GM12878 (cell line): ENCODE measurements at regions not wholly inside any gene's neighbourhood (a gene's known extent, or its start where the extent isn't known, plus 50 kb on each side); places are given as distances from the start of the nearest gene placed in this dataset.

Experiments
- ATAC-seq: fragments of 200-7000 bp; cut with Tn5 transposase; 3 replicates; pipeline ENCODE4 v1.9.1; 2020; ENCODE audit warnings: mild to moderate bottlenecking, moderate library complexity
- BruUV-seq: library from RNA; stranded (reverse); fragments of 400-500 nt; replicated peaks from 2 replicates; lab custom pipeline; 2021; lab: Mats Ljungman, UMichigan
- CTCF ChIA-PET: fragments of 300-600 bp; sonication (Branson Sonifier 250); formaldehyde crosslinking; extraction: SDS; loops from one replicate; lab custom pipeline; 2021; ENCODE audit warnings: inconsistent platforms; lab: Yijun Ruan, JAX
- POLR2A ChIA-PET: fragments of 350-600 bp; formaldehyde crosslinking; extraction: SDS; loops from one replicate; lab custom pipeline; 2021; ENCODE audit warnings: inconsistent platforms; lab: Charles Lee
- RAD21 ChIA-PET: fragments of 300-600 bp; sonication (Branson Sonifier 250); formaldehyde crosslinking; loops from one replicate; lab custom pipeline; 2023; ENCODE audit warnings: antibody characterized with exemption; ENCODE audit not compliant: unreplicated experiment; lab: Charles Lee
- SMC1A ChIA-PET: fragments of 300-600 bp; sonication (Branson Sonifier 250); formaldehyde crosslinking; loops from one replicate; lab custom pipeline; 2023; ENCODE audit not compliant: unreplicated experiment, uncharacterized antibody; lab: Charles Lee
- DNase-seq: peaks from one replicate; pipeline ENCODE4 v3.0.0-alpha.2; 2011; ENCODE audit warnings: low read depth, low spot score
- FAIRE-seq: peaks from 3 replicates; lab custom pipeline; 2011; peaks lifted over from hg19 to GRCh38; lab: Jason Lieb, UNC
- H2AFZ ChIP-seq: 2 replicates; pipeline ENCODE4 v1.6.0; 2011; ENCODE audit warnings: low read depth, low read length, control low read depth; ENCODE audit not compliant: control insufficient read depth
- H3K27ac ChIP-seq: 2 replicates; pipeline ENCODE4 v1.5.1; 2011; ENCODE audit warnings: control low read depth; ENCODE audit not compliant: control insufficient read depth, insufficient read depth
- H3K27me3 ChIP-seq, 2 experiments: replicated peaks in 1 of 2; 2 replicates each; pipeline versions ENCODE4 v1.6.0 to v1.6.1; 2011; ENCODE audit warnings: low read length in 1 of 2; ENCODE audit not compliant: control insufficient read depth in 2 of 2, insufficient read depth in 2 of 2
- H3K36me3 ChIP-seq, 2 experiments: 2 replicates each; pipeline ENCODE4 v1.5.1; 2011; ENCODE audit warnings: low read length in 1 of 2; ENCODE audit not compliant: control insufficient read depth in 2 of 2, insufficient read depth in 2 of 2
- H3K4me1 ChIP-seq: 2 replicates; pipeline ENCODE4 v1.6.1; 2011; ENCODE audit warnings: mild to moderate bottlenecking, low read length, moderate library complexity, mixed read lengths; ENCODE audit not compliant: control insufficient read depth, insufficient read depth
- H3K4me2 ChIP-seq: 2 replicates; pipeline ENCODE4 v1.6.0; 2011; ENCODE audit warnings: control low read depth; ENCODE audit not compliant: control insufficient read depth, insufficient read depth
- H3K4me3 ChIP-seq: fragments of 200-600 bp; sonication (generic); 2 replicates; pipeline ENCODE4 v1.5.1; 2016
- H3K79me2 ChIP-seq: 2 replicates; pipeline ENCODE4 v1.6.0; 2011; ENCODE audit warnings: low read length; ENCODE audit not compliant: control insufficient read depth, insufficient read depth
- H3K9ac ChIP-seq: 2 replicates; pipeline ENCODE4 v1.8.0; 2011; ENCODE audit warnings: low read length, control low read depth, mixed read lengths; ENCODE audit not compliant: control insufficient read depth, insufficient read depth
- H3K9me3 ChIP-seq: replicated peaks from 3 replicates; pipeline ENCODE4 v1.5.1; 2011; ENCODE audit warnings: mild to moderate bottlenecking, low read length; ENCODE audit not compliant: control insufficient read depth, insufficient read depth
- H4K20me1 ChIP-seq: 2 replicates; pipeline ENCODE4 v1.6.0; 2011; ENCODE audit not compliant: control insufficient read depth, insufficient read depth
- BCLAF1 ChIP-seq: fragments of 450-650 bp; IDR thresholded peaks from 2 replicates; pipeline ENCODE4 v1.6.1; 2017; ENCODE audit warnings: antibody characterized with exemption, mild to moderate bottlenecking, moderate library complexity
- ETV6 ChIP-seq, 2 experiments: fragments of 450-650 bp in 1 of 2; IDR thresholded peaks in 1 of 2; conservative IDR thresholded peaks in 1 of 2; 2 replicates each; pipeline ENCODE4 v1.6.1; 2014; ENCODE audit warnings: antibody characterized with exemption in 1 of 2, borderline replicate concordance in 1 of 2, low read depth in 1 of 2, mild to moderate bottlenecking in 1 of 2, moderate library complexity in 1 of 2
- FOXK2 ChIP-seq: fragments of 450-650 bp; IDR thresholded peaks from 2 replicates; pipeline ENCODE4 v1.6.1; 2017; ENCODE audit warnings: mild to moderate bottlenecking, moderate library complexity
- HDAC2 ChIP-seq: fragments of 200-600 bp; sonication (generic); IDR thresholded peaks from 2 replicates; pipeline ENCODE4 v1.6.1; 2017
- HSF1 ChIP-seq: fragments of 150-350 bp; IDR thresholded peaks from 2 replicates; pipeline ENCODE4 v1.6.1; 2014; ENCODE audit warnings: mild to moderate bottlenecking, low read depth, low read length
- IRF4 ChIP-seq: IDR thresholded peaks from 2 replicates; pipeline ENCODE4 v1.6.1; 2011; ENCODE audit warnings: low read depth, low read length
- KDM1A ChIP-seq: fragments of 200-600 bp; sonication (generic); IDR thresholded peaks from 2 replicates; pipeline ENCODE4 v1.6.1; 2016; ENCODE audit warnings: borderline replicate concordance
- MAX ChIP-seq: IDR thresholded peaks from 2 replicates; pipeline ENCODE4 v1.6.1; 2012; ENCODE audit warnings: low read depth, low read length, improper control_type of control experiment
- MTA3 ChIP-seq: IDR thresholded peaks from 2 replicates; pipeline ENCODE4 v1.6.1; 2012; ENCODE audit warnings: low read length, inconsistent platforms, borderline replicate concordance
- TARDBP ChIP-seq: IDR thresholded peaks from 2 replicates; pipeline ENCODE4 v1.6.1; 2016; ENCODE audit warnings: borderline replicate concordance
- USF1 ChIP-seq: IDR thresholded peaks from 2 replicates; pipeline ENCODE4 v1.6.1; 2011; ENCODE audit warnings: borderline replicate concordance, low read depth, mild to moderate bottlenecking, moderate library complexity, mixed read lengths, low read length; ENCODE audit not compliant: insufficient read depth; ENCODE audit errors: extremely low read length
- YBX1 ChIP-seq: fragments of 450-650 bp; IDR thresholded peaks from 2 replicates; pipeline ENCODE4 v1.6.1; 2016; ENCODE audit warnings: antibody characterized with exemption
- ZNF207 ChIP-seq: fragments of 450-650 bp; IDR thresholded peaks from 2 replicates; pipeline ENCODE4 v1.6.1; 2014; ENCODE audit warnings: antibody characterized with exemption, mild to moderate bottlenecking, borderline replicate concordance
- WGBS: methylation state at CpG from one replicate; pipeline ENCODE4 v1.1.6; 2016; ENCODE audit warnings: low lambda C conversion rate; ENCODE audit not compliant: insufficient replicate concordance, insufficient coverage; ENCODE audit errors: missing lambda C conversion rate; 5-methylcytosine and 5-hydroxymethylcytosine counted together
- in situ Hi-C: fragments of 300-500 bp; cut with MboI; formaldehyde crosslinking; loops from 9 replicates; pipeline ENCODE4 v1.14.3; 2018; ENCODE audit warnings: mixed read lengths
- intact Hi-C: fragments of 100-400 bp; cut with micrococcal nuclease; formaldehyde crosslinking; loops from one replicate; pipeline ENCODE4 v1.14.2; 2022; ENCODE audit not compliant: unreplicated experiment

- TF ChIP-seq HSF1 (no peak), KDM1A (no peak), FOXK2 (no peak), ETV6 (conservative IDR thresholded peaks at IDR 0.05 in 1 of 2, IDR thresholded peaks at IDR 0.05 in 1 of 2; ENCODE audit: borderline replicate concordance in 1 of 2, low read depth in 1 of 2) (no peak), TARDBP (no peak), MAX (no peak)
- TF ChIP-seq, all 136 proteins: peak for 0
Measured at GRCh38 chr4:3658530-3658913, 107.7 kb upstream of the ADRA2C start (continued).

- Histone ChIP-seq H3K4me3 (no peak overlapping the region), H3K9ac (no peak overlapping the region), H3K9me3 (no peaks in the 10 kb centered on the region), H3K4me1 (no peaks in the 10 kb centered on the region), H3K4me2 (no peak overlapping the region), H3K27me3 (peaks cover 0 to 3% of the 10 kb centered on the region in 2 experiments; a peak in 3 of 4 replicates), H3K27ac (no peak overlapping the region), H2AFZ (no peak overlapping the region), H3K79me2 (no peaks in the 10 kb centered on the region), H3K36me3 (no peaks in the 10 kb centered on the region), H4K20me1 (no peaks in the 10 kb centered on the region)
- ATAC-seq: no peak; the same call in 2 of the 3 replicates
- WGBS: 37% methylated on average over 20 of the region's 20 CpGs
- in situ Hi-C loops: no loop called here
- intact Hi-C loops: no loop called here
- BruUV-seq: no TSS peak
- RAD21 ChIA-PET: no interaction called here
- SMC1A ChIA-PET: interaction anchor here (0.5 kb wide), 1 partner anchor 1721 kb away, joined by 3 read pairs; no protein-coding TSS in a partner anchor
- no peak for FAIRE-seq
- DNase-seq: no peak
- POLR2A ChIA-PET: no interaction called here
- CTCF ChIA-PET: no interaction called here
- TF ChIP-seq YBX1 (no peak), IRF4 (no peak), HDAC2 (no peak), ZNF207 (no peak), MAX (no peak), MTA3 (no peak), USF1 (no peak), BCLAF1 (no peak)
Measured at GRCh38 chr4:3657902-3658529, 108.2 kb upstream of the ADRA2C start.
